Stimulated activated CD4-positive, alpha-beta T cell treated with anti-CD3 and anti-CD28 coated beads, Interleukin-15, amount 100 ng/mL, for 1 hour (primary cell): ENCODE measurements at regions not wholly inside any gene's neighbourhood (a gene's known extent, or its start where the extent isn't known, plus 50 kb on each side); places are given as distances from the start of the nearest gene placed in this dataset.
"Not testable (repeated sequence)": the region's sequence is repeated elsewhere in the genome, so short reads cannot be mapped to it uniquely, and the experiment has no call there.

Experiments used
- DNase-seq, 2 donors: peaks; one replicate each; pipeline ENCODE4 v3.0.0-alpha.2; 2020; ENCODE audit warnings: low read depth in 1 of 2, low spot score in 1 of 2

- no peak for DNase-seq
Observed at GRCh38 chr3:101995371-101996046, 146.2 kb downstream of the NFKBIZ start.

GRCh38 chr3:101996832-101997231 is 147.5 kb downstream of the NFKBIZ start:
- DNase-seq, result no peak

GRCh38 chr3:101998256-101998926 is 149.1 kb downstream of the NFKBIZ start:
- DNase-seq, result no peak

GRCh38 chr3:101999177-101999779 is 150.0 kb downstream of the NFKBIZ start:
- no peak for DNase-seq

DNA sequence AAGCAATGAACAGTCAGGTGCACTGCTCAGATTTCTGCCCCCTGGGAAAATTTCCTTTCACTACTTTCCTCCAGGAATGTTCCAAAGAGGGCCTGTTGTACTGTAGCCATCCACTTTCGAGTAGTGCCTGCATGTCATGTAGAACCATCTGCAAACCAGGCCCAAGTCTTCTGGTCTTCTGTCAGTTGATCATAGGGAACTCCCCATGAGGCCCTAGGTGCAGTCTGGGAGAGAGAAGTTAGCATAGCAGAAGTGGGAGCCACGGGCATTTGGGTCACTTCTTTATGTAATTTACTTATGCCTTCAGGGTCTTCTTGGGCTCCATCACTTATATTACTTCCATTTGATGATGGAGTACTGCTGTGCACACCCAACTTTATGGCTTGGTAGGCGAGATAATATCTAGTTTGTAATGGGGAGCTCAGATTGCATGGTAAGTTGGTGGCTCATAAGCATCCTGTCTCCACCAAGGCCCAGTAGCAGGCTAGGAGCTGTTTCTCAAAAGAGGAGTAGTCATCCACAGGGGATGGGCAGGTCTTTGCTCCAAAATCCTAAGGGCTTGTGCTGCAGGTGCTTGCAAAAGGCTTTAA is 151.4 kb downstream of the NFKBIZ start:
- no peak for DNase-seq

DNA sequence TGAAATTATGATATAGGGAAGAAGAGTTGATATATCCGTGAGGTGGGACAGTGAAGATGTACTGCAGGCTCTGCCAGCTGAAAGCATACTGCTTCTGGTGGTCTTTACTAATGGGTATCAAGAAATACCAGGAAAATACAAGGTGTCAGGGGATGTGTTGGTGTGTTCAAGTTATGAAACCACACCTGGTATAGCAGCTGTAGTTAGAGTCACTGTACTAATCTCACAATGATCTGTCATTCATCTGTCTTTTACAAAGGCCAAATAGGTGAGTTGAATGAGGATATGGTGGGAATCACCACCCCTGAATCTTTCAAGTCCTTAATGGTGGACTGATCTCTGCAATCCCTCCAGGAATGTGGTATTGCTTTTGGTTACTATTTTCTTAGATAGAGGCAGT is 152.7 kb downstream of the NFKBIZ start:
- no peak for DNase-seq

- no peak for DNase-seq
Observed at GRCh38 chr3:102004561-102004960, 155.2 kb downstream of the NFKBIZ start.

DNA sequence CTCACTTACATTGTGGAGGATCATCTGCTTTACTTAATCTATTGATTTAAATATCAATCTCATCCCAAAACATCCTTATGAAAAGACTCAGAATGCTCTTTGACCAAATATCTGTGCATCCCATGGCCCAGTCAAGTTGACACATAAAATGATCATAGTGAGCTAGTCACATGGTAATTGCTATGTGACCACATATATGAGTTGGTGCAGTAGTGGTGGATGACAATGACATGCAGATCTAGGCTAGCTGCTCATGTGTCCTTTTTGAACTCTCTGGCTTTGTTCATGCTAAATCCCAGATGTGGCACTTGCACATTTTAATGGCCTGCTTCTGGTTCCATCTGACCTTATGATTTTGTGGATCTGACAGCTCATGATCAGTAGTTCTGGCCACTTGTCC is 156.2 kb downstream of the NFKBIZ start:
- no peak for DNase-seq

DNA sequence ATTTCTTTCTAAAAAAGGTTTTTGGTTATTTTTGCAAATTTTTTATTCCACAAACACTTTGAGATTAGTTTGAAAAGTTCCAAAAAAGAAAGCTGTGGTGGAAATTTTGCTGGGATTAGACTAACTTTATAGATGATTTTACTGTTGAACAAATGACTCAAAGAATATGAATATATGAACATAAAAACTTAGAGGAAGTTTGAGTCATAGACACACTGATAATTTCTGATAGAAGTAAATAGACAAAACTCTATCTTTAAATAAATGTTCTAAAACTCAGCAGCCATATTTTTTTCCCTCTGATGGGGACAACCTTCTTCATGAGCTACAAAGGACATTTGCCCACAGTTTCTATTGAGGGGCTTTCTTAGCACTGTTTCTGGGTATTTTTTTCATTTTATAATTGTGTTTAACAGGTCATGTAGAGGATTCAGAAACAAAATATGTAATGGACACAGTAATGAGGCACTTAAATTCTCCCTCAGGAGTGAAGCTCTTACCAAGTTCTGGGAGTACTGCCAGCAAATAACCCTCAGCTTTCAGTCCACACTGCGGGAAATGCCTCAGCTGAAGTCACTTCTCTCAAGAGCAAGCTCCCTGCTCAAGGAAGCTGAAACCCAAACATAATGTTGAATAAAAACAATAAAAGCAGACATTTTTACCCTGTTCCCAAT is 157.6 kb downstream of the NFKBIZ start:
- DNase-seq, result no peak

GRCh38 chr3:102008436-102008835 is 159.1 kb downstream of the NFKBIZ start:
- DNase-seq, result not testable (repeated sequence)

DNA sequence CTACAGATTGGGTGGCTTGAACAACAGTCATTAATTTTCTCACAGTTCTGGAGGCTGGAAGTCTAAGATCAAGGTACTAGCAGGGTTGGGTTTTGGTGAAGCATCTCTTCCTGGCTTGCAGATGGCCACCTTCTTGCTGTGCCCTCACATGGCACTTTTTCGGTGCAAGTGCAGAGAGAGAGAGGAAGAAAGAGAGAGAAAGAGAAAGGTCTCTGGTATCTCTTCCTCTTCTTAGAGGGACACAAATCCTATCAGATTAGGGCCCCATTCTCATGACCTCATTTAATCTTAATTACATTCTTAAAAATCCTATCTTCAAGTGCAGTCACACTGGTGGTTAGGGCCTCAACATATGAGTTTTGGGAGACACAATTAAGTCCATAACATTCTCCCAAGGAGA is 167.1 kb downstream of the NFKBIZ start:
- DNase-seq, result no peak

DNA sequence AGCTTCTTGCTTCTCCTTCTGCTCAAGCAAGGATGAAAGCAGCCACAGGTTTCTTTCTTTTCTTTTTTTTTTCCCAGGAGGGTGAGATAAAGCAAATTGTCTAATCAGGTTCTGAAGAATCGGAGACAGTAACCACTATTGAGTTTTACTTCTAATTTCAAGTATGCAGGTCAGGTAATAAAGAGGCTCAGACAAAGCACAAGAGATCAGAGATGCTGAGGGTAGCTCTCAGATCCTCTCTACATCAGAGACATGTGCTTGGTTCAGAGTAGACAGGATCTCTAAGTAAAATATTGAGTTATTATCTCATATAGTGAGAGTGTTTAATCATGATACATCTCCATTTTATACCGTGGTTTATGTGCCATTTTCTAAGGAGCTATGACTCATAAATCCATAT is 168.5 kb downstream of the NFKBIZ start:
- no peak for DNase-seq

DNA sequence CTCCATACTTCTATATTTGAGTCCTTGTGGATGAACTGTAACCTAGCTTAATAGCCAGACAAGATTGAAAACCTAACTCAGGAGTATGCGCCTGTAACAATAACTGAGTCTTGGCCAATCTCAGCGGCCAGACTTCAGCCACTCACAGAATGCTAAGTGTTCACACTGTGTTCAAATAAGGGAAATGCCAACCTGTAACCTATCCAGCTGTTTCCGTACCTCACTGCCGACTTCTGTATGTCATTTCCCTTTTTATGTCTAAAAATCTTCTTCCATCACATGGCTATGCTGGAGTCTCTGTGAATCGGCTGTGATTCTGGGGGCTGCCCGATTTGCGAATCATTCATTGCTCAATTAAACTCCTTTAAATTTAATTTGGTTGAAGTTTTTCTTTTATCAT is 169.2 kb downstream of the NFKBIZ start:
- no peak for DNase-seq

GRCh38 chr3:102020735-102021134 is 171.4 kb downstream of the NFKBIZ start:
- DNase-seq, result no peak

- DNase-seq, result no peak
Observed at GRCh38 chr3:102024270-102024904, 175.1 kb downstream of the NFKBIZ start.

- DNase-seq, result no peak
Observed at GRCh38 chr3:102025606-102026270, 176.4 kb downstream of the NFKBIZ start.

- no peak for DNase-seq
Observed at GRCh38 chr3:102026656-102027055, 177.3 kb downstream of the NFKBIZ start.

DNA sequence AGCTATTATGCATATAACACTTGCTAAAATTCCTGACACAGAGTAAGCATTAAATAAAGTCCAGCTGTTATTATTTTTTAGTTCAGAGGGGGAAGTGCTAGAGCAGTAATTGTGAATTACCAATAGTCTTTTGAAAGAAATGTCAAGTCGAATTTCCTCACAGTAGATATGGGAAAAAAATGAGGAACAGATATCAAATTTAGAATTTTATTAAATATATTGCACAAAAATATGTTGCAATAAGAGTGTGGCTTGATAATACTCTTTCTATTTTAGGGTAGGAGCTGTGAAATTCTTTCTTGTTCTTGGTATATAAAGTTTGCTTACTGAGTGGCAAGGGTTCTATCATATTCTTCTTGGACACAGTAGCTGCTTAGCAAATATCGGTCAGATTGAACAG is 181.3 kb downstream of the NFKBIZ start:
- no peak for DNase-seq

DNA sequence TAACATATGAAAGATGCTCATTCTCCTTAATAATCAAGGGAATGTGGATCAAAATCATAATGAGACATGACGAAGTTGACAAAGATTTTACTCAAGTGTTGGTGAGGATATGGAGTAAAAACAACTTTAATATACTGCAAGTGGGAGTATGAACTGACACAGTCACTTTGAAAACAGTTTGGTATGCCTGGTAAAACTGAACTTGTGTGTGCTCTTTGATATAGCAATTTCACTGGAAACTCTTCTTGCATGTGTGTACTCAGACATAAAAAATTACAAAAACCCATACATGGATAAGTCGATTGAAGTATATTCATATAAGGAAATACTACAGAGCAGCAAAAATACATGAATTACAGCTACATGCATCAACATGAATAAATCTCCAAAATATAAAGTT is 182.5 kb downstream of the NFKBIZ start:
- DNase-seq, result no peak

DNA sequence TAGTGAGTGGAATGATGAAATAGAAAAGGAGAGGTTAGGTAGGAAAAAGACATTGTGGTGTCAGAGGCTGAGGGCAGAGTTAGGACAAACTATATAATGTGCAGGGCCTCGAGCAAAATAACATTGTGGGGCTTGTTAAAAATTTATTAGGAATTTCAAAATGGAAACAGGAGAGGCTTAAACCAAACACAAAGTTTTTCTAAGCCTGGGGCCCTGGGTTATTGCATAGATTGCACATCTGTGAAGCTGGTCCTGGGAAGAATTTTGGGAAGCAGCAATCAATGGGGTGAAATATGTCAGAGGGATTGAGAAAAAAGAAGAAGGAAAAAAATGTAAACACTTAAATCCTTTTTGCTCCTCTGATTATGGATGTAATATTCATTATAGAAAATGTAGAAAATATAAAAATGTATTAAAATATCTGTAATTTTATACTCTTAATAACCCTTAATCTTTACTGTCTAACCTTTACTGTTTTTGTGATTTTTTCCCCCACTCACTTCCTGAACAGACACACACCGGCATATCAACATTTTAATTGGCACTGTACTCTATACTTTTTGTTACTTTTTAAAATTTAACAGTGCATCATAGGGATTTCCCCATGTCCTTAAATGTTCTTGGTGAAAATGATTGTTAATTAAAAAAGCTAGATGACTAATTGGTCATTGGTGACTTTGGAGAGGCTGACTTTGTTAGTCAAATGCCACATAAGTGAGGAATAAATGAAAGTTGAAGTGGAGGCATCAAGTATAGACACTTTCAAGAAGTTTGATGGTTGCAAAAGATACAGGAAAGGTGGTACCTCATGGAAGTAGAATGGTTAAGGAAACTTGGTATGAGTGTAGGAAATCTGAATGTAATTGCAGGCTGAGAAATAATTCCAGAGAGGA is 183.4 kb downstream of the NFKBIZ start:
- DNase-seq, result no peak
